ENCODE measurements at regions not wholly inside any gene's neighbourhood (a gene's known extent, or its start where the extent isn't known, plus 50 kb on each side); places are given as distances from the start of the nearest gene placed in this dataset.

GRCh38 chr12:97082029-97082428 is 175.0 kb downstream of the NEDD1 start (continued):
- no peak for TF ChIP-seq ZBTB33 (IDR thresholded peaks at IDR 0.05; ENCODE audit: extremely low read depth, insufficient replicate concordance, low read length)

DNA sequence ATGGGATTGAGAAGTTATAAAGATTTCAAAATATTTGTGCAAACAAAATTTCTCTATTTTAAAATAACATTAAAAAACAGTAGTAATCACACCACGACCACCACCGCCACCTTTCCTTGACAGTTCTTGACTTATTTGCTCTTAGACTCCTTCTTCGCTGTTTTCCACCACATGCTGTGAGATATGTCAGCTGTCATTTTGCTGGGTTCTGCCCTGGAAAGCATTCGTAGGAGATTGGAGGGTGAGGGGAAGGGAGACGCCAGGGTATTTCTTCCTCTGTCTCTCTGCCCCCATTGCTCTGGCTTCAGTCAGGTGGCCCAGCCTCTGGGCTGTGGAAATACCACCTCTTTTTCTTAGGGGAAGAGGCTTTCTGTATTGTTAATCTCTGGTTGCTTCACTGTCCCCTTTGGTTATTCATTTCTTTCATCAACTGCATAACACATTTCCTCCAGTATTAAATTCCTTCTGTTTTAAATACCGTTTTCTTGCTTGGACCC is 186.2 kb downstream of the NEDD1 start:
- ChIA-PET CTCF (no interaction called here), POLR2A (no interaction called here), RAD21 (ENCODE audit: low non-redundant PET in 1 of 2, low total read pairs in 2 of 2, uncharacterized antibody in 2 of 2, unreplicated experiment in 2 of 2) (no interaction called here)
- Histone ChIP-seq H3K36me3 (ENCODE audit: control insufficient read depth in 1 of 2, insufficient read depth in 2 of 2, low read length in 2 of 2) (no peaks in the 10 kb centered on the region), H2AFZ (ENCODE audit: low read depth, low read length, poor library complexity, severe bottlenecking) (no peak overlapping the region), H3K27me3 (ENCODE audit: insufficient read depth, low read length) (0 out of 2 replicates have a peak, but pooled peaks cover 11% of the 10 kb centered on the region), H3K9me2 (ENCODE audit: insufficient read depth) (no peaks in the 10 kb centered on the region), H3K4me3 (replicated peaks in 1 of 2; ENCODE audit: low read depth in 1 of 2, low read length in 2 of 2) (no peak overlapping the region), H3K9me3 (ENCODE audit: control insufficient read depth in 1 of 2, insufficient read depth in 1 of 2, low read depth in 1 of 2, low read length in 2 of 2) (no peaks in the 10 kb centered on the region), H3K79me2 (ENCODE audit: insufficient read depth, low read length) (no peaks in the 10 kb centered on the region), H4K20me1 (ENCODE audit: insufficient read depth) (no peaks in the 10 kb centered on the region), H3K4me2 (ENCODE audit: low read length) (no peak overlapping the region), H3K4me1 (ENCODE audit: control insufficient read depth in 1 of 2, insufficient read depth in 2 of 2, low read length in 2 of 2) (no peaks in the 10 kb centered on the region), H3K9ac (ENCODE audit: low read length) (no peak overlapping the region), H3K27ac (ENCODE audit: low read depth, low read length) (no peak overlapping the region)
- intact Hi-C loops (cut with micrococcal nuclease): no loop called here
- DNase-seq (ENCODE audit: low read depth, low spot score) (no peak), ATAC-seq (no peak)
- BruUV-seq (replicated peaks): no TSS peak
- TF ChIP-seq MAX (IDR thresholded peaks at IDR 0.05) (no peak), SIN3A (IDR thresholded peaks at IDR 0.05; ENCODE audit: low read depth) (no peak), EZH2 (IDR thresholded peaks at IDR 0.05) (no peak), RAD21 (IDR thresholded peaks at IDR 0.05; ENCODE audit: low read depth) (no peak), ATF3 (IDR thresholded peaks at IDR 0.05) (no peak), POLR2A (IDR thresholded peaks at IDR 0.05; ENCODE audit: borderline replicate concordance, extremely low read depth, insufficient read depth, insufficient read length) (no peak), YY1 (IDR thresholded peaks at IDR 0.05; ENCODE audit: extremely low read depth, insufficient replicate concordance, low read depth, low read length) (no peak), EGR1 (IDR thresholded peaks at IDR 0.05; ENCODE audit: low read depth) (no peak), JUND (IDR thresholded peaks at IDR 0.05) (no peak), FOSL1 (IDR thresholded peaks at IDR 0.05; ENCODE audit: low read depth) (no peak), EZH2phosphoT487 (IDR thresholded peaks at IDR 0.05; ENCODE audit: borderline replicate concordance) (no peak), ELF1 (IDR thresholded peaks at IDR 0.05; ENCODE audit: borderline replicate concordance, low read depth) (no peak), SRF (IDR thresholded peaks at IDR 0.05; ENCODE audit: low read depth) (no peak)
- TF ChIP-seq, protein P1, sequence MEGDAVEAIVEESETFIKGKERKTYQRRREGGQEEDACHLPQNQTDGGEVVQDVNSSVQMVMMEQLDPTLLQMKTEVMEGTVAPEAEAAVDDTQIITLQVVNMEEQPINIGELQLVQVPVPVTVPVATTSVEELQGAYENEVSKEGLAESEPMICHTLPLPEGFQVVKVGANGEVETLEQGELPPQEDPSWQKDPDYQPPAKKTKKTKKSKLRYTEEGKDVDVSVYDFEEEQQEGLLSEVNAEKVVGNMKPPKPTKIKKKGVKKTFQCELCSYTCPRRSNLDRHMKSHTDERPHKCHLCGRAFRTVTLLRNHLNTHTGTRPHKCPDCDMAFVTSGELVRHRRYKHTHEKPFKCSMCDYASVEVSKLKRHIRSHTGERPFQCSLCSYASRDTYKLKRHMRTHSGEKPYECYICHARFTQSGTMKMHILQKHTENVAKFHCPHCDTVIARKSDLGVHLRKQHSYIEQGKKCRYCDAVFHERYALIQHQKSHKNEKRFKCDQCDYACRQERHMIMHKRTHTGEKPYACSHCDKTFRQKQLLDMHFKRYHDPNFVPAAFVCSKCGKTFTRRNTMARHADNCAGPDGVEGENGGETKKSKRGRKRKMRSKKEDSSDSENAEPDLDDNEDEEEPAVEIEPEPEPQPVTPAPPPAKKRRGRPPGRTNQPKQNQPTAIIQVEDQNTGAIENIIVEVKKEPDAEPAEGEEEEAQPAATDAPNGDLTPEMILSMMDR (IDR thresholded peaks at IDR 0.05 in 2 of 3, conservative IDR thresholded peaks at IDR 0.05 in 1 of 3; ENCODE audit: borderline replicate concordance in 1 of 3, insufficient read depth in 1 of 3, low read depth in 2 of 3, low read length in 2 of 3): no peak

All from HCT116 (cell line).